CD4-positive, alpha-beta T cell (primary cell): ENCODE measurements at regions not wholly inside any gene's neighbourhood (a gene's known extent, or its start where the extent isn't known, plus 50 kb on each side); places are given as distances from the start of the nearest gene placed in this dataset.

Experiments
- ATAC-seq: fragments of 200-7000 bp; cut with Tn5 transposase; one replicate; pipeline ENCODE4 v1.10.0; 2022; ENCODE audit warnings: mild to moderate bottlenecking; ENCODE audit not compliant: poor library complexity
- CTCF ChIA-PET: fragments of 350-600 bp; sonication (Branson Sonifier 250); formaldehyde crosslinking; loops from one replicate; lab custom pipeline; 2021; ENCODE audit warnings: antibody characterized with exemption, inconsistent platforms; lab: Charles Lee
- POLR2A ChIA-PET: fragments of 350-600 bp; sonication (Branson Sonifier 250); formaldehyde crosslinking; loops from one replicate; lab custom pipeline; 2021; ENCODE audit warnings: antibody characterized with exemption, inconsistent platforms; lab: Charles Lee
- DNase-seq, 14 experiments: peaks; one replicate each; pipeline ENCODE4 v3.0.0-alpha.2; 2013 to 2020; ENCODE audit warnings: mixed read lengths in 2 of 14
- H3K27ac ChIP-seq, 2 donors: one replicate each; pipeline versions ENCODE4 v1.5.1 to v1.7.0; 2013; ENCODE audit warnings: low read length in 2 of 2, low read depth in 1 of 2, mild to moderate bottlenecking in 1 of 2
- H3K27me3 ChIP-seq, 2 experiments: 1 replicate in 1 of 2; 2 replicates in 1 of 2; pipeline versions ENCODE4 v1.6.1 to v1.7.0; 2013; ENCODE audit warnings: low read length in 2 of 2, control low read depth in 1 of 2, mild to moderate bottlenecking in 1 of 2, moderate library complexity in 1 of 2; ENCODE audit not compliant: insufficient read depth in 2 of 2, control insufficient read depth in 1 of 2
- H3K36me3 ChIP-seq: one replicate; pipeline ENCODE4 v1.6.1; 2013; ENCODE audit warnings: low read length, control low read depth; ENCODE audit not compliant: insufficient read depth
- H3K4me1 ChIP-seq: one replicate; pipeline ENCODE4 v1.6.1; 2013; ENCODE audit warnings: low read length, control low read depth; ENCODE audit not compliant: insufficient read depth
- H3K4me3 ChIP-seq: one replicate; pipeline ENCODE4 v1.5.1; 2013; ENCODE audit warnings: mild to moderate bottlenecking, low read length, moderate library complexity
- H3K9me3 ChIP-seq, 2 experiments: 1 replicate in 1 of 2; 2 replicates in 1 of 2; pipeline versions ENCODE4 v1.6.1 to v1.7.0; 2013; ENCODE audit warnings: low read length in 2 of 2, mild to moderate bottlenecking in 2 of 2, control low read depth in 1 of 2, moderate library complexity in 1 of 2; ENCODE audit not compliant: control insufficient read depth in 1 of 2, insufficient read depth in 1 of 2
- H3K27ac Mint-ChIP-seq: one replicate; pipeline ENCODE4 v1.8.0; 2020; ENCODE audit warnings: mixed read lengths
- H3K27me3 Mint-ChIP-seq: one replicate; pipeline ENCODE4 v1.8.0; 2021; ENCODE audit warnings: mixed read lengths
- H3K36me3 Mint-ChIP-seq: one replicate; pipeline ENCODE4 v1.8.0; 2021; ENCODE audit warnings: low read depth, mixed read lengths
- H3K4me1 Mint-ChIP-seq: one replicate; pipeline ENCODE4 v1.8.0; 2021; ENCODE audit warnings: low read depth, mixed read lengths
- H3K4me3 Mint-ChIP-seq: one replicate; pipeline ENCODE4 v1.8.0; 2020; ENCODE audit warnings: mild to moderate bottlenecking, mixed read lengths
- H3K9me3 Mint-ChIP-seq: one replicate; pipeline ENCODE4 v1.8.0; 2020; ENCODE audit warnings: mixed read lengths
- intact Hi-C, 2 experiments: fragments of 100-400 bp; cut with DNase I in 1 of 2; cut with micrococcal nuclease in 1 of 2; formaldehyde crosslinking; loops; one replicate each; pipeline versions ENCODE4 v1.15.1 to v1.9.0; 2023 to 2025; cut with DNase I, micrococcal nuclease
- TF ChIP-seq, protein P1 (sequence below): fragments of 200-600 bp; IDR thresholded peaks from one replicate; pipeline ENCODE4 v1.8.0; 2022; ENCODE audit warnings: antibody characterized with exemption, mild to moderate bottlenecking

DNA sequence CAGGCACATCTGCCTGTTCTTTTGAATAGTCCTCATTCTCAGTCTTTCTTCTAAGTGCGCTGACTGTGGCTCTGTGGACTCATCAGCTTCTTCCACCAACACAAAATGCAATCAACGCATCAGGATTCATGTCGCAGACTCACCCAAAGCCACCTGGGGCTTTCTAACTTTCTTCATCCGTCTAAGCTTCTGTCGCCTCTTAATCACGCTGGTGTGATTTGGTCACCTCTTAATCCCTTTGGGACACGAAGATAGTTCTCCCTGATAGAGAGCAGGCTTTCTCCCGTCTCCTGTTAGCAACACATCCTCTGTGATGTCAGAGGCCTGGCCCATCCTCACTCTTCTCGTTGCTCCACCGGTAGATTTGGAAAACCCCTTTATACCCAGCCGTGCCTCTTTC lies 78.0 kb upstream of the FOXQ1 start:
- Histone ChIP-seq H3K9me3 (peaks cover 0 to 7% of the 10 kb centered on the region in 2 experiments), H3K4me1 (no peaks in the 10 kb centered on the region), H3K27ac (no peak overlapping the region), H3K36me3 (no peaks in the 10 kb centered on the region), H3K4me3 (no peak overlapping the region), H3K27me3 (no peaks in the 10 kb centered on the region)
- no peak overlapping the region for H3K27ac Mint-ChIP-seq
- DNase-seq (no peak), ATAC-seq (no peak)
- H3K27me3 Mint-ChIP-seq, result peaks cover 31% of the 10 kb centered on the region
- CTCF ChIA-PET, result no interaction called here
- no peak overlapping the region for H3K4me3 Mint-ChIP-seq
- POLR2A ChIA-PET, result no interaction called here
- H3K36me3 Mint-ChIP-seq, result no peaks in the 10 kb centered on the region
- no peaks in the 10 kb centered on the region for H3K9me3 Mint-ChIP-seq
- intact Hi-C loops, result no loop called here
- TF ChIP-seq, protein P1, sequence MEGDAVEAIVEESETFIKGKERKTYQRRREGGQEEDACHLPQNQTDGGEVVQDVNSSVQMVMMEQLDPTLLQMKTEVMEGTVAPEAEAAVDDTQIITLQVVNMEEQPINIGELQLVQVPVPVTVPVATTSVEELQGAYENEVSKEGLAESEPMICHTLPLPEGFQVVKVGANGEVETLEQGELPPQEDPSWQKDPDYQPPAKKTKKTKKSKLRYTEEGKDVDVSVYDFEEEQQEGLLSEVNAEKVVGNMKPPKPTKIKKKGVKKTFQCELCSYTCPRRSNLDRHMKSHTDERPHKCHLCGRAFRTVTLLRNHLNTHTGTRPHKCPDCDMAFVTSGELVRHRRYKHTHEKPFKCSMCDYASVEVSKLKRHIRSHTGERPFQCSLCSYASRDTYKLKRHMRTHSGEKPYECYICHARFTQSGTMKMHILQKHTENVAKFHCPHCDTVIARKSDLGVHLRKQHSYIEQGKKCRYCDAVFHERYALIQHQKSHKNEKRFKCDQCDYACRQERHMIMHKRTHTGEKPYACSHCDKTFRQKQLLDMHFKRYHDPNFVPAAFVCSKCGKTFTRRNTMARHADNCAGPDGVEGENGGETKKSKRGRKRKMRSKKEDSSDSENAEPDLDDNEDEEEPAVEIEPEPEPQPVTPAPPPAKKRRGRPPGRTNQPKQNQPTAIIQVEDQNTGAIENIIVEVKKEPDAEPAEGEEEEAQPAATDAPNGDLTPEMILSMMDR, result no peak
- no peaks in the 10 kb centered on the region for H3K4me1 Mint-ChIP-seq

DNA sequence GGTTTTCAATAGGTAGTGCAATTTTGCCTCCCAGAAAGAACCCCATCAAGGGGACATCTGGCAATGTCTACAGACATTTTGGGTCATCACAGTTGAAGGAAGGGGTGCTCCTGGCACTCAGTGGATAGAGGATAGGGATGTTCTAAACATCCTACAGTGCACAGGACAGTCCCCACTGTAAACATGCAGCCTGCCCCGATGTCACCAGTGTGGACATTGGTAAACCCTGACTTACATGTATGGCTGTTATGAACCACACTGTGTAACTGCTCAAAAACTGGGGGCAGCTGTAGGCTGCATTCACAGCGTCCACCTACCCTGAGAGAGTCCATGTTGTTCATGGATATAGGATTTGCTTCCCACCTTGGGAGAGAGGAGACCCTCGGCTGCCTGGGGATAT lies 79.3 kb upstream of the FOXQ1 start:
- Histone ChIP-seq H3K4me3 (no peak overlapping the region), H3K36me3 (no peaks in the 10 kb centered on the region), H3K27ac (no peak overlapping the region), H3K27me3 (no peaks in the 10 kb centered on the region), H3K9me3 (no peaks in the 10 kb centered on the region), H3K4me1 (no peaks in the 10 kb centered on the region)
- ChIA-PET CTCF (no interaction called here), POLR2A (no interaction called here)
- no peak for DNase-seq
- intact Hi-C loops, result no loop called here
- TF ChIP-seq, protein P1, result no peak
- H3K36me3 Mint-ChIP-seq, result no peaks in the 10 kb centered on the region
- H3K9me3 Mint-ChIP-seq, result no peaks in the 10 kb centered on the region
- H3K27me3 Mint-ChIP-seq, result peaks cover 30% of the 10 kb centered on the region
- no peak for ATAC-seq
- H3K4me1 Mint-ChIP-seq, result no peaks in the 10 kb centered on the region
- H3K27ac Mint-ChIP-seq, result no peak overlapping the region
- no peak overlapping the region for H3K4me3 Mint-ChIP-seq

- no peak overlapping the region for H3K27ac ChIP-seq
- ATAC-seq (no peak), DNase-seq (no peak)
- Mint-ChIP-seq H3K9me3 (no peaks in the 10 kb centered on the region), H3K36me3 (no peaks in the 10 kb centered on the region), H3K27me3 (peaks cover 28% of the 10 kb centered on the region), H3K27ac (no peak overlapping the region), H3K4me3 (no peak overlapping the region), H3K4me1 (no peaks in the 10 kb centered on the region)
- H3K4me3 ChIP-seq, result no peak overlapping the region
- TF ChIP-seq, protein P1, result no peak
- no peaks in the 10 kb centered on the region for H3K4me1 ChIP-seq
- H3K27me3 ChIP-seq, result no peaks in the 10 kb centered on the region
- intact Hi-C loops, result no loop called here
- no peaks in the 10 kb centered on the region for H3K9me3 ChIP-seq
- ChIA-PET CTCF (no interaction called here), POLR2A (no interaction called here)
- no peaks in the 10 kb centered on the region for H3K36me3 ChIP-seq
Observed at GRCh38 chr6:1231941-1232340, 80.0 kb upstream of the FOXQ1 start.
